Suprapubic skin (tissue), 3 donors: ENCODE measurements at regions not wholly inside any gene's neighbourhood (a gene's known extent, or its start where the extent isn't known, plus 50 kb on each side); places are given as distances from the start of the nearest gene placed in this dataset.

ENCODE experiments used
- CTCF ChIP-seq, 2 donors: fragments of 200-600 bp in 1 of 2; fragments of 450-650 bp in 1 of 2; sonication (generic) in 1 of 2; IDR thresholded peaks; one replicate each; pipeline ENCODE4 v1.5.1; 2016 to 2019; ENCODE audit warnings: antibody characterized with exemption in 2 of 2, mild to moderate bottlenecking in 1 of 2, moderate library complexity in 1 of 2
- POLR2A ChIP-seq, 2 donors: fragments of 450-650 bp; IDR thresholded peaks; one replicate each; pipeline ENCODE4 v1.6.1; 2017; ENCODE audit warnings: antibody characterized with exemption in 2 of 2, mild to moderate bottlenecking in 2 of 2, moderate library complexity in 2 of 2

GRCh38 chr5:87526131-87526530 is 113.4 kb upstream of the CCNH start:
- TF ChIP-seq POLR2A (IDR thresholded peaks at IDR 0.05) (no peak), CTCF (IDR thresholded peaks at IDR 0.05) (no peak)
